H1 (cell line): ENCODE measurements at regions not wholly inside any gene's neighbourhood (a gene's known extent, or its start where the extent isn't known, plus 50 kb on each side); places are given as distances from the start of the nearest gene placed in this dataset.

Experiments used
- BRCA1 ChIP-seq: IDR thresholded peaks from 2 replicates; pipeline ENCODE4 v1.6.1; 2012; ENCODE audit warnings: low read depth, low read length, improper control_type of control experiment
- CEBPB ChIP-seq: IDR thresholded peaks from 2 replicates; pipeline ENCODE4 v1.6.1; 2012; ENCODE audit warnings: low read depth, low read length
- CHD2 ChIP-seq: IDR thresholded peaks from 2 replicates; pipeline ENCODE4 v1.6.1; 2012; ENCODE audit warnings: low read length, improper control_type of control experiment
- CTCF ChIP-seq, 3 experiments: IDR thresholded peaks; 1 replicate in 2 of 3; 2 replicates in 1 of 3; pipeline versions ENCODE4 v1.5.1 to v1.6.1; 2011; ENCODE audit warnings: low read length in 3 of 3, mild to moderate bottlenecking in 3 of 3, inconsistent platforms in 2 of 3, low read depth in 1 of 3, moderate library complexity in 1 of 3; ENCODE audit not compliant: insufficient read depth in 1 of 3; ENCODE audit errors: control extremely low read depth in 1 of 3
- EP300 ChIP-seq, 2 experiments: IDR thresholded peaks; 1 replicate in 1 of 2; 2 replicates in 1 of 2; pipeline ENCODE4 v1.6.1; 2011 to 2012; ENCODE audit warnings: low read depth in 2 of 2, low read length in 2 of 2, mild to moderate bottlenecking in 2 of 2, borderline replicate concordance in 1 of 2, inconsistent platforms in 1 of 2, moderate library complexity in 1 of 2
- EZH2 ChIP-seq: fragments of 200-600 bp; sonication (generic); IDR thresholded peaks from 2 replicates; pipeline ENCODE4 v1.7.1; 2012; ENCODE audit warnings: low read depth, mild to moderate bottlenecking, moderate library complexity, low read length, inconsistent platforms; ENCODE audit not compliant: severe bottlenecking
- GABPA ChIP-seq: IDR thresholded peaks from 2 replicates; pipeline ENCODE4 v1.6.1; 2011; ENCODE audit warnings: mild to moderate bottlenecking, low read length, moderate library complexity, borderline replicate concordance; ENCODE audit not compliant: insufficient read depth
- GTF2F1 ChIP-seq: IDR thresholded peaks from 2 replicates; pipeline ENCODE4 v1.6.1; 2012; ENCODE audit warnings: low read depth, low read length, improper control_type of control experiment, borderline replicate concordance
- KDM1A ChIP-seq: fragments of 200-600, 300-600 bp; sonication (generic); IDR thresholded peaks from 2 replicates; pipeline ENCODE4 v1.7.1; 2016; ENCODE audit warnings: mild to moderate bottlenecking, low read length, borderline replicate concordance
- MAX ChIP-seq: IDR thresholded peaks from 2 replicates; pipeline ENCODE4 v1.6.1; 2012; ENCODE audit warnings: inconsistent platforms
- POLR2AphosphoS5 ChIP-seq: IDR thresholded peaks from 2 replicates; pipeline ENCODE4 v1.6.1; 2011; ENCODE audit warnings: low read depth, low read length
- RFX5 ChIP-seq: IDR thresholded peaks from 2 replicates; pipeline ENCODE4 v1.6.1; 2011; ENCODE audit warnings: low read depth, low read length, improper control_type of control experiment, borderline replicate concordance
- SRF ChIP-seq: IDR thresholded peaks from 2 replicates; pipeline ENCODE4 v1.6.1; 2011; ENCODE audit warnings: mild to moderate bottlenecking, low read depth, low read length, moderate library complexity
- TF ChIP-seq, protein P1 (sequence below): IDR thresholded peaks from 2 replicates; pipeline ENCODE4 v1.6.1; 2012; ENCODE audit warnings: inconsistent platforms

DNA sequence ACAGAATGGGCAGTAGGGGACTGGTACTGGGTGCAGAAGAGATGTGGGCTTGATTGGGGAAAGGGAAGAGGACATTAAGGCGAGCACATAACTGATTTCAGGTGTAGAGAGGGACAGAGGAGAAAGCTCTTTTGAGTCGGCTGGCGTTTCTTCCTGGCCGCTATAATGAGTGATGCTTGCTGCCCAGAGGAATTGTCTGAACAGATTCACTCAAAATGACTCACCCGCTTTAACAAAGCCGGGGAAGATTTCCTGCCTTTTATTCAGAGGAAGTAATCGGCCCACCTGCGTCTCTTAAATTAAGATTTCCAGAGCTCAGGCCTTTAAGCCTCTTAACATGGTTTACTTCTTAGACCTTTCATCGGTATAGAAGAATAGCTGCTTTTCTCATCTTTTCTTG, 102.1 kb upstream of the AP1S2 start:
- no peak for TF ChIP-seq CTCF (IDR thresholded peaks at IDR 0.05; ENCODE audit: control extremely low read depth in 1 of 3, insufficient read depth in 1 of 3, low read depth in 1 of 3, low read length in 3 of 3)
- no peak for TF ChIP-seq BRCA1
- TF ChIP-seq MAX = no peak
- no peak for TF ChIP-seq KDM1A
- TF ChIP-seq GTF2F1 = no peak
- no peak for TF ChIP-seq RFX5
- no peak for TF ChIP-seq CHD2
- TF ChIP-seq, protein P1, sequence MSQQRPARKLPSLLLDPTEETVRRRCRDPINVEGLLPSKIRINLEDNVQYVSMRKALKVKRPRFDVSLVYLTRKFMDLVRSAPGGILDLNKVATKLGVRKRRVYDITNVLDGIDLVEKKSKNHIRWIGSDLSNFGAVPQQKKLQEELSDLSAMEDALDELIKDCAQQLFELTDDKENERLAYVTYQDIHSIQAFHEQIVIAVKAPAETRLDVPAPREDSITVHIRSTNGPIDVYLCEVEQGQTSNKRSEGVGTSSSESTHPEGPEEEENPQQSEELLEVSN = no peak
- TF ChIP-seq GABPA = no peak
- TF ChIP-seq POLR2AphosphoS5 = no peak
- TF ChIP-seq CEBPB = no peak
- no peak for TF ChIP-seq SRF
- TF ChIP-seq EZH2 = no peak
- TF ChIP-seq EP300 (IDR thresholded peaks at IDR 0.05; ENCODE audit: borderline replicate concordance in 1 of 2, low read depth in 2 of 2, low read length in 2 of 2) = no peak
